ENCODE measurements at regions not wholly inside any gene's neighbourhood (a gene's known extent, or its start where the extent isn't known, plus 50 kb on each side); places are given as distances from the start of the nearest gene placed in this dataset.

DNA sequence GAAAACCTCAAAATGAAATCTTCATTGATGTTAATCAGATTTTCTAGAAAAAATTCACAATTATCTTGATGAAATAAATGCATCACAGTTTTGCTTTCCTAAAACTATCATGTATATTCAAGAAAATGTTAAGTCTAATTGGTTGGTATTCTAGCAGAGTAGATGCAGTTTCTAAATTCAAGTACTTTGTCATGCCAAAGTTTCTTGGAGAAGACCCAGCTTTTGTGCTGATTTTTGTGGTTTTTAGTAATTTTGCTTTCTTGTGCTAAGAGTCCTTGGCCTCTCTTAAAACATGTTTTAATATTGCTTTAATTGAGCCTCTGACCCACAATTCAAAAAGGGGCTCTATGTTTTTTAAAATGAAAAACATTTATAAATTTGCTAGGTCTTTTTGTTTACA is 924.8 kb upstream of the PTPRD start:
- Histone ChIP-seq H3K4me1 (ENCODE audit: control insufficient read depth, insufficient read depth, low read length) (no peaks in the 10 kb centered on the region), H2AK9ac (replicated peaks; ENCODE audit: low read depth, low read length, poor library complexity) (no peak overlapping the region), H4K5ac (ENCODE audit: low read depth, low read length) (no peak overlapping the region), H4K8ac (ENCODE audit: low read depth in 2 of 2, low read length in 2 of 2) (no peak overlapping the region), H4K91ac (ENCODE audit: insufficient read depth, low read depth, low read length) (no peak overlapping the region), H3K9ac (ENCODE audit: low read depth, low read length) (no peak overlapping the region), H3K18ac (ENCODE audit: low read depth, low read length) (no peak overlapping the region), H2BK5ac (ENCODE audit: low read depth, low read length, poor library complexity, severe bottlenecking) (no peak overlapping the region), H3K79me1 (ENCODE audit: low read depth in 1 of 2, low read length in 2 of 2) (no peaks in the 10 kb centered on the region), H3K9me3 (ENCODE audit: control insufficient read depth, insufficient read depth, low read length) (no peaks in the 10 kb centered on the region), H2BK15ac (ENCODE audit: low read depth, low read length) (no peak overlapping the region), H2AK5ac (ENCODE audit: low read depth, low read length) (no peak overlapping the region), H3K4me3 (ENCODE audit: insufficient read depth, low read depth, low read length) (no peak overlapping the region), H3K9me1 (ENCODE audit: insufficient read depth, low read length) (no peaks in the 10 kb centered on the region), H4K20me1 (ENCODE audit: insufficient read depth, low read length) (no peaks in the 10 kb centered on the region), H2BK20ac (ENCODE audit: low read depth, low read length) (no peak overlapping the region), H3K4ac (ENCODE audit: low read depth, low read length) (no peak overlapping the region), H3K4me2 (ENCODE audit: low read depth, low read length) (no peak overlapping the region), H3K23ac (ENCODE audit: low read depth, low read length) (no peak overlapping the region), H3K36me3 (ENCODE audit: control insufficient read depth, insufficient read depth, low read length) (no peaks in the 10 kb centered on the region), H2BK120ac (ENCODE audit: low read depth, low read length) (no peak overlapping the region), H2AFZ (replicated peaks; ENCODE audit: low read length, poor library complexity) (no peak overlapping the region), H3K27me3 (ENCODE audit: control insufficient read depth, insufficient read depth, low read length) (no peaks in the 10 kb centered on the region), H3K14ac (replicated peaks; ENCODE audit: low read depth, low read length) (no peak overlapping the region), H3K56ac (ENCODE audit: extremely low read depth, insufficient read depth, low read length) (no peak overlapping the region), H3K27ac (ENCODE audit: insufficient read depth, low read length) (no peak overlapping the region)
- intact Hi-C loops (cut with micrococcal nuclease), result no loop called here
- in situ Hi-C loops (cut with MboI; ENCODE audit: low sequenced_read_pairs), result no loop called here
- ATAC-seq (ENCODE audit: low read depth) (no peak), DNase-seq (no peak)
- BruUV-seq (replicated peaks), result no TSS peak
- ChIA-PET POLR2A (ENCODE audit: unreplicated experiment) (no interaction called here), CTCF (no interaction called here)
- dilution Hi-C loops (cut with HindIII; ENCODE audit: low sequenced_read_pairs, unreplicated experiment), result no loop called here
- no peak for TF ChIP-seq MAZ (IDR thresholded peaks at IDR 0.05; ENCODE audit: borderline replicate concordance, low read depth, low read length)
- TF ChIP-seq, protein P1, sequence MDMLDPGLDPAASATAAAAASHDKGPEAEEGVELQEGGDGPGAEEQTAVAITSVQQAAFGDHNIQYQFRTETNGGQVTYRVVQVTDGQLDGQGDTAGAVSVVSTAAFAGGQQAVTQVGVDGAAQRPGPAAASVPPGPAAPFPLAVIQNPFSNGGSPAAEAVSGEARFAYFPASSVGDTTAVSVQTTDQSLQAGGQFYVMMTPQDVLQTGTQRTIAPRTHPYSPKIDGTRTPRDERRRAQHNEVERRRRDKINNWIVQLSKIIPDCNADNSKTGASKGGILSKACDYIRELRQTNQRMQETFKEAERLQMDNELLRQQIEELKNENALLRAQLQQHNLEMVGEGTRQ (IDR thresholded peaks at IDR 0.05; ENCODE audit: low read depth, low read length), result no peak
- TF ChIP-seq, protein P2, sequence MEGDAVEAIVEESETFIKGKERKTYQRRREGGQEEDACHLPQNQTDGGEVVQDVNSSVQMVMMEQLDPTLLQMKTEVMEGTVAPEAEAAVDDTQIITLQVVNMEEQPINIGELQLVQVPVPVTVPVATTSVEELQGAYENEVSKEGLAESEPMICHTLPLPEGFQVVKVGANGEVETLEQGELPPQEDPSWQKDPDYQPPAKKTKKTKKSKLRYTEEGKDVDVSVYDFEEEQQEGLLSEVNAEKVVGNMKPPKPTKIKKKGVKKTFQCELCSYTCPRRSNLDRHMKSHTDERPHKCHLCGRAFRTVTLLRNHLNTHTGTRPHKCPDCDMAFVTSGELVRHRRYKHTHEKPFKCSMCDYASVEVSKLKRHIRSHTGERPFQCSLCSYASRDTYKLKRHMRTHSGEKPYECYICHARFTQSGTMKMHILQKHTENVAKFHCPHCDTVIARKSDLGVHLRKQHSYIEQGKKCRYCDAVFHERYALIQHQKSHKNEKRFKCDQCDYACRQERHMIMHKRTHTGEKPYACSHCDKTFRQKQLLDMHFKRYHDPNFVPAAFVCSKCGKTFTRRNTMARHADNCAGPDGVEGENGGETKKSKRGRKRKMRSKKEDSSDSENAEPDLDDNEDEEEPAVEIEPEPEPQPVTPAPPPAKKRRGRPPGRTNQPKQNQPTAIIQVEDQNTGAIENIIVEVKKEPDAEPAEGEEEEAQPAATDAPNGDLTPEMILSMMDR (conservative IDR thresholded peaks at IDR 0.05; ENCODE audit: low read depth, low read length), result no peak
- TF ChIP-seq RAD21 (IDR thresholded peaks at IDR 0.05; ENCODE audit: low read length), result no peak
- TF ChIP-seq CEBPB (IDR thresholded peaks at IDR 0.05; ENCODE audit: low read depth, low read length), result no peak
- no peak for TF ChIP-seq CHD1 (IDR thresholded peaks at IDR 0.05; ENCODE audit: low read depth, low read length)
- no peak for TF ChIP-seq SMC3 (IDR thresholded peaks at IDR 0.05; ENCODE audit: low read depth, low read length)
- no peak for TF ChIP-seq POLR2A (IDR thresholded peaks at IDR 0.05; ENCODE audit: low read depth, low read length)
- TF ChIP-seq, protein P3, sequence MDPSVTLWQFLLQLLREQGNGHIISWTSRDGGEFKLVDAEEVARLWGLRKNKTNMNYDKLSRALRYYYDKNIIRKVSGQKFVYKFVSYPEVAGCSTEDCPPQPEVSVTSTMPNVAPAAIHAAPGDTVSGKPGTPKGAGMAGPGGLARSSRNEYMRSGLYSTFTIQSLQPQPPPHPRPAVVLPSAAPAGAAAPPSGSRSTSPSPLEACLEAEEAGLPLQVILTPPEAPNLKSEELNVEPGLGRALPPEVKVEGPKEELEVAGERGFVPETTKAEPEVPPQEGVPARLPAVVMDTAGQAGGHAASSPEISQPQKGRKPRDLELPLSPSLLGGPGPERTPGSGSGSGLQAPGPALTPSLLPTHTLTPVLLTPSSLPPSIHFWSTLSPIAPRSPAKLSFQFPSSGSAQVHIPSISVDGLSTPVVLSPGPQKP (IDR thresholded peaks at IDR 0.05; ENCODE audit: borderline replicate concordance, low read depth, low read length), result no peak
- no peak for TF ChIP-seq FOS (IDR thresholded peaks at IDR 0.05; ENCODE audit: low read depth, low read length)
- no peak for TF ChIP-seq RCOR1 (IDR thresholded peaks at IDR 0.05; ENCODE audit: insufficient replicate concordance, low read length)
- TF ChIP-seq MXI1 (IDR thresholded peaks at IDR 0.05; ENCODE audit: borderline replicate concordance, low read depth, low read length), result no peak
- no peak for TF ChIP-seq BHLHE40 (IDR thresholded peaks at IDR 0.05; ENCODE audit: low read depth, low read length)
- TF ChIP-seq MAFK (IDR thresholded peaks at IDR 0.05; ENCODE audit: low read depth, low read length), result no peak
- TF ChIP-seq RFX5 (IDR thresholded peaks at IDR 0.05; ENCODE audit: low read depth, low read length), result no peak
- no peak for TF ChIP-seq NFE2L2 (IDR thresholded peaks at IDR 0.05; ENCODE audit: low read depth, low read length)

Data from IMR-90 (cell line).